ENCODE measurements at regions not wholly inside any gene's neighbourhood (a gene's known extent, or its start where the extent isn't known, plus 50 kb on each side); places are given as distances from the start of the nearest gene placed in this dataset.

GRCh38 chr18:25704494-25704893 is 352.5 kb upstream of the ZNF521 start:
- no peak overlapping the region for H3K27ac ChIP-seq (ENCODE audit: low read depth, low read length, poor library complexity, severe bottlenecking)
- no peak overlapping the region for H2AFZ ChIP-seq (ENCODE audit: low read length)
- H3K4me3 ChIP-seq (ENCODE audit: low read depth, low read length, poor library complexity, severe bottlenecking), result no peak overlapping the region
- no peak overlapping the region for H3K9ac ChIP-seq (ENCODE audit: low read length)
- no peaks in the 10 kb centered on the region for H3K4me1 ChIP-seq (ENCODE audit: insufficient read depth, low read length, severe bottlenecking)
- no peaks in the 10 kb centered on the region for H3K9me3 ChIP-seq (ENCODE audit: low read length)
- peaks cover 4% of the 10 kb centered on the region; the same call in 1 of the 2 replicates for H3K27me3 ChIP-seq (ENCODE audit: insufficient read depth, low read length)
- H3K36me3 ChIP-seq (ENCODE audit: insufficient read depth, low read length), result no peaks in the 10 kb centered on the region
- no peaks in the 10 kb centered on the region for H3K9me2 ChIP-seq (ENCODE audit: low read depth, low read length)
- H4K20me1 ChIP-seq (ENCODE audit: insufficient read depth, low read length), result no peaks in the 10 kb centered on the region
- no peaks in the 10 kb centered on the region for H3F3A ChIP-seq (ENCODE audit: insufficient read depth, low read length)
- no peak for TF ChIP-seq CTCF (IDR thresholded peaks at IDR 0.05; ENCODE audit: low read length)
- no peak for TF ChIP-seq EZH2 (IDR thresholded peaks at IDR 0.05; ENCODE audit: borderline replicate concordance, low read length)
- H3K79me2 ChIP-seq (ENCODE audit: insufficient read depth, low read length), result no peaks in the 10 kb centered on the region
- H3K4me2 ChIP-seq (ENCODE audit: low read length), result no peak overlapping the region

GRCh38 chr18:25704071-25704470 is 352.1 kb upstream of the ZNF521 start:
- TF ChIP-seq CTCF (IDR thresholded peaks at IDR 0.05; ENCODE audit: low read length) (no peak), EZH2 (IDR thresholded peaks at IDR 0.05; ENCODE audit: borderline replicate concordance, low read length) (no peak)
- Histone ChIP-seq H2AFZ (ENCODE audit: low read length) (no peak overlapping the region), H3K9me2 (ENCODE audit: low read depth, low read length) (no peaks in the 10 kb centered on the region), H3K4me2 (ENCODE audit: low read length) (no peak overlapping the region), H3K27me3 (ENCODE audit: insufficient read depth, low read length) (peaks cover 4% of the 10 kb centered on the region; the same call in 1 of the 2 replicates), H4K20me1 (ENCODE audit: insufficient read depth, low read length) (no peaks in the 10 kb centered on the region), H3F3A (ENCODE audit: insufficient read depth, low read length) (no peaks in the 10 kb centered on the region), H3K27ac (ENCODE audit: low read depth, low read length, poor library complexity, severe bottlenecking) (no peak overlapping the region), H3K9ac (ENCODE audit: low read length) (no peak overlapping the region), H3K79me2 (ENCODE audit: insufficient read depth, low read length) (no peaks in the 10 kb centered on the region), H3K36me3 (ENCODE audit: insufficient read depth, low read length) (no peaks in the 10 kb centered on the region), H3K4me1 (ENCODE audit: insufficient read depth, low read length, severe bottlenecking) (no peaks in the 10 kb centered on the region), H3K4me3 (ENCODE audit: low read depth, low read length, poor library complexity, severe bottlenecking) (no peak overlapping the region), H3K9me3 (ENCODE audit: low read length) (no peaks in the 10 kb centered on the region)

GRCh38 chr18:25701821-25702220 is 349.9 kb upstream of the ZNF521 start:
- Histone ChIP-seq H3K79me2 (ENCODE audit: insufficient read depth, low read length) (no peaks in the 10 kb centered on the region), H2AFZ (ENCODE audit: low read length) (no peak overlapping the region), H3K9me3 (ENCODE audit: low read length) (no peaks in the 10 kb centered on the region), H3K9ac (ENCODE audit: low read length) (no peak overlapping the region), H3K27me3 (ENCODE audit: insufficient read depth, low read length) (peaks cover 4% of the 10 kb centered on the region; the same call in 1 of the 2 replicates), H3F3A (ENCODE audit: insufficient read depth, low read length) (no peaks in the 10 kb centered on the region), H3K4me2 (ENCODE audit: low read length) (no peak overlapping the region), H3K4me1 (ENCODE audit: insufficient read depth, low read length, severe bottlenecking) (no peaks in the 10 kb centered on the region), H4K20me1 (ENCODE audit: insufficient read depth, low read length) (no peaks in the 10 kb centered on the region), H3K4me3 (ENCODE audit: low read depth, low read length, poor library complexity, severe bottlenecking) (no peak overlapping the region), H3K36me3 (ENCODE audit: insufficient read depth, low read length) (no peaks in the 10 kb centered on the region), H3K9me2 (ENCODE audit: low read depth, low read length) (no peaks in the 10 kb centered on the region), H3K27ac (ENCODE audit: low read depth, low read length, poor library complexity, severe bottlenecking) (no peak overlapping the region)
- TF ChIP-seq EZH2 (IDR thresholded peaks at IDR 0.05; ENCODE audit: borderline replicate concordance, low read length) (no peak), CTCF (IDR thresholded peaks at IDR 0.05; ENCODE audit: low read length) (no peak)

Data from OCI-LY1 (cell line).